GM23248 (cell line): ENCODE measurements at regions not wholly inside any gene's neighbourhood (a gene's known extent, or its start where the extent isn't known, plus 50 kb on each side); places are given as distances from the start of the nearest gene placed in this dataset.
A peak's percentile ranks its signal among the peaks of the same experiment; 100 is the strongest.

ENCODE experiments used
- DNase-seq: peaks from one replicate; pipeline ENCODE4 v3.0.0-alpha.2; 2015
- H2AFZ ChIP-seq: fragments of 200-600 bp; sonication (generic); 2 replicates; pipeline ENCODE4 v1.6.1; 2016; ENCODE audit warnings: antibody characterized with exemption
- H3F3A ChIP-seq: fragments of 200-600 bp; sonication (generic); 2 replicates; pipeline ENCODE4 v1.6.1; 2016; ENCODE audit warnings: mild to moderate bottlenecking, antibody characterized with exemption, mixed run types; ENCODE audit not compliant: insufficient read depth
- H3K27ac ChIP-seq: fragments of 200-600 bp; sonication (generic); 2 replicates; pipeline ENCODE4 v1.5.1; 2016; ENCODE audit warnings: mild to moderate bottlenecking
- H3K27me3 ChIP-seq: fragments of 200-600 bp; sonication (generic); replicated peaks from 2 replicates; pipeline ENCODE4 v1.6.1; 2016; ENCODE audit warnings: mild to moderate bottlenecking; ENCODE audit not compliant: insufficient read depth
- H3K36me3 ChIP-seq: fragments of 200-600 bp; sonication (generic); 2 replicates; pipeline ENCODE4 v1.6.1; 2016; ENCODE audit warnings: low read depth, mild to moderate bottlenecking
- H3K4me1 ChIP-seq: fragments of 200-600 bp; sonication (generic); 2 replicates; pipeline ENCODE4 v1.6.1; 2016; ENCODE audit warnings: mild to moderate bottlenecking; ENCODE audit not compliant: insufficient read depth
- H3K4me2 ChIP-seq: fragments of 200-600 bp; sonication (generic); one replicate; pipeline ENCODE4 v1.6.1; 2016; ENCODE audit warnings: mild to moderate bottlenecking; ENCODE audit not compliant: unreplicated experiment
- H3K4me3 ChIP-seq: fragments of 200-600 bp; sonication (generic); 2 replicates; pipeline ENCODE4 v1.5.1; 2016; ENCODE audit warnings: mild to moderate bottlenecking
- H3K79me2 ChIP-seq: fragments of 200-600 bp; sonication (generic); 2 replicates; pipeline ENCODE4 v1.6.1; 2016; ENCODE audit warnings: mild to moderate bottlenecking; ENCODE audit not compliant: insufficient read depth
- H3K9ac ChIP-seq: fragments of 200-600 bp; sonication (generic); 2 replicates; pipeline ENCODE4 v1.6.1; 2016; ENCODE audit warnings: mild to moderate bottlenecking
- H3K9me2 ChIP-seq: fragments of 200-600 bp; sonication (generic); 2 replicates; pipeline ENCODE4 v1.6.1; 2016; ENCODE audit warnings: mixed run types, mild to moderate bottlenecking, moderate library complexity; ENCODE audit not compliant: insufficient read depth
- H3K9me3 ChIP-seq: fragments of 200-600 bp; sonication (generic); one replicate; pipeline ENCODE4 v1.6.1; 2017; ENCODE audit warnings: low read depth
- H4K20me1 ChIP-seq: fragments of 200-600 bp; sonication (generic); 2 replicates; pipeline ENCODE4 v1.6.0; 2016; ENCODE audit not compliant: insufficient read depth
- EZH2 ChIP-seq: fragments of 200-600 bp; sonication (generic); IDR thresholded peaks from 2 replicates; pipeline ENCODE4 v1.6.1; 2018; ENCODE audit warnings: antibody characterized with exemption, mild to moderate bottlenecking; ENCODE audit not compliant: insufficient read depth, poor library complexity, severe bottlenecking
- EZH2phosphoT487 ChIP-seq: fragments of 200-600 bp; sonication (generic); IDR thresholded peaks from 2 replicates; pipeline ENCODE4 v1.6.1; 2018; ENCODE audit warnings: antibody characterized with exemption, moderate library complexity, mild to moderate bottlenecking, low read depth; ENCODE audit not compliant: insufficient read depth
- WGBS, 2 experiments: methylation state at CpG; one replicate each; pipeline ENCODE4 v1.1.6; 2015 to 2017; ENCODE audit warnings: low lambda C conversion rate in 2 of 2, low coverage in 1 of 2; ENCODE audit errors: missing lambda C conversion rate in 2 of 2; 5-methylcytosine and 5-hydroxymethylcytosine counted together
- in situ Hi-C: fragments of 300-500 bp; cut with MboI; formaldehyde crosslinking; loops from 2 replicates; pipeline ENCODE4 v1.15.0; 2020

DNA sequence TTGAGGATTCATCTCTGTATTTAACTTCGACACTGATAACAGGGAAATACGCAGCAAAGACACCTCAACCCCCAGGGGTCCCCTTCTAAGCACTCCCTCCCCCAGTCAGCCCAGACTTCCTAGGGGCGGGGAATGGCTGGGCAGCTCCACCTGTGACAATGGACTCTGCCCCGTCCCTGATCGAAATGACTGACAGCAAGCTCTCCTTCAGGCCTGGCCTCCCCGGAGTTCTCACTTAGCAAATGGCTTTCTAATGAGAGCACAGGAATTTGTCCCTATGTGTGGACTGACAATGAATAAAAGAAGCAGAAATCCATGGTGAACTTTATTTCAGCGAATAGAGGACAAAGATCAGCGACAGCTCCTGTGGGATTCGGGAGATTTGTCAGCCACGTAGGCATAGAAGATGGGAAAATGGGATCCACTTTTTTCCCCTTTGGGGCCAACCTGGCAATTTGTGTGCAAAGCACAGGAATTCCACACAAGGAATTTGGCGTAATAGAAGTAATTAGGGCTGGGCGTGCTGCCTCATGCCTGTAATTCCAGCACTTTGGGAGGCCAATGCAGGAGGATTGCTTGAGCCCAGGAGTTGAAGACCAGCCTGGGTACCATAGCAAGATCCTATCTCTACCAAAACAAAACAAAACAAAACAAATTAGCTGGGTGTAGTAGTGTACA is 63.8 kb downstream of the TNFAIP2 start:
- no peaks in the 10 kb centered on the region for H3K27me3 ChIP-seq
- H3K4me3 ChIP-seq: no peak overlapping the region
- no peak for DNase-seq
- H3K9me3 ChIP-seq: no peaks in the 10 kb centered on the region
- no peaks in the 10 kb centered on the region for H3K9me2 ChIP-seq
- H2AFZ ChIP-seq: no peak overlapping the region
- H3K9ac ChIP-seq: no peak overlapping the region
- TF ChIP-seq EZH2phosphoT487 (no peak), EZH2 (no peak)
- H3K79me2 ChIP-seq: no peaks in the 10 kb centered on the region
- in situ Hi-C loops: no loop called here
- H4K20me1 ChIP-seq: no peaks in the 10 kb centered on the region
- H3K27ac ChIP-seq: no peak overlapping the region
- no peaks in the 10 kb centered on the region for H3K4me1 ChIP-seq
- no peaks in the 10 kb centered on the region for H3K36me3 ChIP-seq
- H3F3A ChIP-seq: no peaks in the 10 kb centered on the region
- H3K4me2 ChIP-seq: no peak overlapping the region
- 86 to 91% methylated on average over 12 of the region's 12 CpGs for WGBS, 2 experiments

DNA sequence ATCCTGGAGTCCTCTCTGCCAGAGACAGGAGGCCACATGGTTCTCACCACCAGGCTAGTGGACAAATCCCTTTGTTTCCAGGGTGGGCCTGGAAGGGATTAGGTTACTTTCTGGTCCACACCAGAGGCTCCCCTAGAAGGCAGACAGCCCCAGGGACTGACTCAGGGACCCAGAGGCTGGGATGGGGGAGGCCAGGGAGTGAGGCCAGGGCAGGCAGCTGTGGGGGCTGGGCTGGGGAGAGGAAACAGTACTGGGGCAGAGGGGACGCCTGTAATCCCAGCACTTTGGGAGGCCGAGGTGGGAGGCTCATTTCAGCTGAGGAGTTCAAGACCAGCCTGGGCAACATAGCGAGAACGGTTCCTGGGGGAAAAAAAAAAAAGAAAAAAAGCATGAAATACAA is 64.7 kb downstream of the TNFAIP2 start:
- Histone ChIP-seq H3K27me3 (no peaks in the 10 kb centered on the region), H4K20me1 (no peaks in the 10 kb centered on the region), H3K9me3 (no peaks in the 10 kb centered on the region), H3K79me2 (no peaks in the 10 kb centered on the region), H3K4me2 (no peak overlapping the region), H2AFZ (no peak overlapping the region), H3K9ac (no peak overlapping the region), H3K27ac (no peak overlapping the region), H3K4me3 (no peak overlapping the region), H3K4me1 (no peaks in the 10 kb centered on the region), H3K36me3 (no peaks in the 10 kb centered on the region), H3K9me2 (no peaks in the 10 kb centered on the region), H3F3A (no peaks in the 10 kb centered on the region)
- in situ Hi-C loops: no loop called here
- no peak for TF ChIP-seq EZH2
- no peak for TF ChIP-seq EZH2phosphoT487
- WGBS, 2 experiments: 78 to 90% methylated on average over 2 to 4 of the region's 4 CpGs
- no peak for DNase-seq

DNA sequence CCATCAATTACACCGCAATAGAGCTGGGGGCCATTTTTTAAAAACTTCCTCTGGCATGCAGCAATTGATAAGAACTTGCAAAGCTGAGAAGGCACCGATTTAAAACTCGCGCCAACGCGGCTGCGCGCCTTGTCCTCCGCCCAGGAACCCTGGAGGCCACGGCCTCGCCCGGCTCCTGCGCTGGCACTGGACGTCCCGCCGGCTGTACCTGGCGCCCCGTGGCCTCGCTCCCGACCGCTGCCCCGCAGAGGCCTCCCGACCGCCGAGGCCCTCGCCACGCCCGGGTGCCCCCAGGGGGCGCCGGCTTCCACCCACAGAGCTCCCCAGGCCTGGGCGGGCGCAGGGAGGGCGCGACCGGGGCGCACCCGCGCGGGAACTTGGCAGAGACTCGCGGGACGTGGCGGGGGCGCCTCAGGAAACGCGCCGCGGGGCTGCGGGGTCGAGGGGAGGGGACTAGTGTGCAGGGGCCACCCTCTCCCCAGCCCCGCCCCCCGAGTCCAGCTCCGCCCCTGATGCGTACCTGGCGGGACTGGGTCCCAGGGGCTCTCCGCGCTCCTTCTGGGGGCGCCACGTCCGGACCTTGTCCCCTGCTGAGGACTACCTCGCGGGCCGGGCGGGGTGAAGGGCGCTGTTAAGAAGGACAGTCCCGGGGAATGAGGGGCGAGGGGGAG is 65.7 kb downstream of the TNFAIP2 start:
- H3K27me3 ChIP-seq: no peaks in the 10 kb centered on the region
- H3K9me2 ChIP-seq: no peaks in the 10 kb centered on the region
- no peaks in the 10 kb centered on the region for H4K20me1 ChIP-seq
- peak overlapping the region; percentile 68 for H3K4me2 ChIP-seq
- H3K79me2 ChIP-seq: no peaks in the 10 kb centered on the region
- H3F3A ChIP-seq: no peaks in the 10 kb centered on the region
- peak; percentile 59 for DNase-seq
- no peaks in the 10 kb centered on the region for H3K9me3 ChIP-seq
- H3K27ac ChIP-seq: no peak overlapping the region
- in situ Hi-C loops: no loop called here
- peak overlapping the region; percentile 65 for H2AFZ ChIP-seq
- H3K9ac ChIP-seq: peak overlapping the region; percentile 45
- no peaks in the 10 kb centered on the region for H3K36me3 ChIP-seq
- TF ChIP-seq EZH2 (no peak), EZH2phosphoT487 (no peak)
- H3K4me3 ChIP-seq: peak overlapping the region; percentile 62
- peaks cover 1% of the 10 kb centered on the region; the same call in 1 of the 2 replicates for H3K4me1 ChIP-seq
- WGBS, 2 experiments: 2 to 5% methylated on average over 27 to 47 of the region's 67 CpGs

DNA sequence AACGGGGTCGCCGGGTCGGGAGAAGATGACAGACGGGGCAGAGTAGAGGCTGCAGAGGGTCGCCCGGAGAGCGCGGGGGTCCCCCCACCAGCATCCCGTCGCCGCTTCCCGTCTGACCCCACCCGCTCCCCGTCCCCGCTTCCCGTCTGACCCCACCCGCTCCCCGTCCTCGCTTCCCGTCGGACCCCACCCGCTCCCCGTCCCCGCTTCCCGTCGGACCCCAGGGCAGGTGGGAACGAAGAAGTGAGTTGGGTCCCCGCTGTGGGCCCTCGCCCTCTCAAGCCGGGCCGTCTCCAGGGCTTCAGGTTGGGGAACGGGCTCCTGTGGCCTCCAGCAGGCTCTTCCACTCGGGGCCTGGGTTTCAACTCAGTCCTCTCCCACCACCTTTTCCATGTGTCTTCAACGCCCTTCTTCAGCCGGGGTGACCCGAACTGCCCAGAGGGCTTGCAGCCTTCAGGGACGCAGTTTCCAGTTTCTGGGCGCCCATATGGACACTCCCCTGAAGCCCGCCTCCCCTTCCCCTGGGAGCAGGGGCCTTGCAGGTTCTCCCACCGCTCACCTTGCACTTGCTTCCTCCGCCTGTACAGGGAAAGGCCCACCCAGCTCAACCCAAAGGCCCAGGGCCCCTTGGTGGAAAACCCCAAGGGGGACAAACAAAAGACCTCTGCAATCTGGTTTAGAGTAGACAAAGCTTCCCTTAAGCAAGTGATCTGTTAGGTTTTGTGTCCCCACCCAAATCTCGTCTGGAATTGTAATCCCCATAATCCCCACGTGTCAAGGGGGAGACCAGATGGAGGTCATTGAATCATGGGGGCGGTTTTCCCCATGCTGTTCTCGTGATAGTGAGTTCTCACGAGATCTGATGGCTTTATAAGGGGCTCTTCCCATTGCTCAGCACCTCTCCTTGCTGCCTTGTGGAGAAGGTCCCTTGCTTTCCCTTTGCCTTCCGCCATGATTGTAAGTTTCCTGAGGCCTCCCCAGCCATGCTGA is 66.5 kb downstream of the TNFAIP2 start:
- Histone ChIP-seq H3K36me3 (no peaks in the 10 kb centered on the region), H3K27ac (no peak overlapping the region), H3K79me2 (no peaks in the 10 kb centered on the region), H3K4me1 (peaks cover 8% of the 10 kb centered on the region), H3K9ac (no peak overlapping the region), H3F3A (no peaks in the 10 kb centered on the region), H3K9me3 (no peaks in the 10 kb centered on the region), H2AFZ (no peak overlapping the region; the same call in 1 of the 2 replicates), H3K27me3 (no peaks in the 10 kb centered on the region), H4K20me1 (no peaks in the 10 kb centered on the region), H3K4me2 (peak overlapping the region; percentile 68), H3K9me2 (no peaks in the 10 kb centered on the region), H3K4me3 (peak overlapping the region; percentile 62)
- no peak for TF ChIP-seq EZH2
- TF ChIP-seq EZH2phosphoT487: no peak
- in situ Hi-C loops: no loop called here
- WGBS, 2 experiments: 75 to 79% methylated on average over 27 to 48 of the region's 48 CpGs
- DNase-seq: no peak
